NCI-H2081 treated with DMSO at 0.1 percent for 48 hours (cell line): ENCODE measurements at regions not wholly inside any gene's neighbourhood (a gene's known extent, or its start where the extent isn't known, plus 50 kb on each side); places are given as distances from the start of the nearest gene placed in this dataset.

ENCODE experiments used
- DNase-seq: peaks from one replicate; lab custom pipeline; 2025; lab: John Stamatoyannopoulos, UW

DNA sequence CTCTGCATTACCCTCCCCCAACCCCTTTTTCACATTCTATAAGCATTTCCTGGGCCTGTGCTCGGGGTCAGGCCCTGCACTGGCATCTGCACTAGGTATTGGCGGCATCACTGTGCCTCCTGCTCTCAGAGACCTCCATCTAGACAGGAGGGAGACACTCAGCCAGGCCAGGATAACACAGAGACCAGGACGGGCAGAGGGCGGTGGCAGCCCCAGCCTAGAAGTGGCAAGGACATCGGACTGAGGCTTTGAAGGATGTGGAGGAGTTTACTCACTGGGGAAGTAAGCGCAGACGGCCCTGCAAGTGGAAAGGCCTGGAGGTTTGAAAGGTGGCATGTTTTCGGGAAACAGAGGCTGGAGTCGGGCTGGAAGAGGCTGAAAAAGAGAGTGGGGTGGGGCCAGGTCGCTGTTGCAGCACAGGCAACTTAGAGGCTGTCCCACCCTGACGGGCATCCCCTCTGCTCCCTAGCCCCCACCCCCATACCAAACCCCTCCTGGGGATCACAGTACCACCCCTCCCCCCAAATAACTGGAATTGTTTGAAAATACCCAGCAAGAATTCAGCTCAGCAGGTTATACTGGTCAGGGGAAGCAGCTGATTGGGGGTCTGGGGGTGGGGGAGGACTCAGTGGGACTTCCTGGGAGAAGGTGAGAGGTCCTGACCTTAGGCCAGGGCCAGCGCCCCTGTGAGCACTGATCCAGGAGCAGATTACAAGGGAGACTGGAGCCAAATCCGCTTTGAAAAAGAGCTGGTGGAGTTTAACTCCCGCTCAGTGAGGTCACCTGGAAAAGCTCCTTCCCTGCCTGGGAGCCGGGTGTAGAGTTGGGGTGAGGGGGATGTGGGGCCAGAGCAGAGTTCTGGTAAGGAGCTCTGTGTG is 121.8 kb upstream of the WNT4 start:
- no peak for DNase-seq

DNA sequence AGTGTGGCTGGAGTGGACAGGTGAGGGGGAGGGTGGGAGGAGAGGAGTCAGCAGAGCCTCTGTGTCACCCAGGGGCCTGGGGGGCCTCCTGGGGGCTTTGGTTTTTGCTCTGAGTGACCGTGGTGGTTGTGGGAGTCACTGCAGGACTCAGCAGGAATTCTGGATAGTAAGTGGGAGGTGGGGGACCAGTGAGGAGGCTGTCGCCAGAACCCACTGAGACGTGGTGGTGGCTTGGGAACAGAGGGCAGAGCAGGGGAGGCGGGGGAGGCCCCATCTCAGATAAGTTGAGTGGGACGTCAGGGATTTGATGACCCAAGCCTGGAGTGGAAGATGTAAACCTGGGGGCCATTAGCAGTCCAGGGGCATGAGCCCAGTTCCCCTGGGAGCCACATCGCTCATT is 123.2 kb upstream of the WNT4 start:
- DNase-seq = no peak

DNA sequence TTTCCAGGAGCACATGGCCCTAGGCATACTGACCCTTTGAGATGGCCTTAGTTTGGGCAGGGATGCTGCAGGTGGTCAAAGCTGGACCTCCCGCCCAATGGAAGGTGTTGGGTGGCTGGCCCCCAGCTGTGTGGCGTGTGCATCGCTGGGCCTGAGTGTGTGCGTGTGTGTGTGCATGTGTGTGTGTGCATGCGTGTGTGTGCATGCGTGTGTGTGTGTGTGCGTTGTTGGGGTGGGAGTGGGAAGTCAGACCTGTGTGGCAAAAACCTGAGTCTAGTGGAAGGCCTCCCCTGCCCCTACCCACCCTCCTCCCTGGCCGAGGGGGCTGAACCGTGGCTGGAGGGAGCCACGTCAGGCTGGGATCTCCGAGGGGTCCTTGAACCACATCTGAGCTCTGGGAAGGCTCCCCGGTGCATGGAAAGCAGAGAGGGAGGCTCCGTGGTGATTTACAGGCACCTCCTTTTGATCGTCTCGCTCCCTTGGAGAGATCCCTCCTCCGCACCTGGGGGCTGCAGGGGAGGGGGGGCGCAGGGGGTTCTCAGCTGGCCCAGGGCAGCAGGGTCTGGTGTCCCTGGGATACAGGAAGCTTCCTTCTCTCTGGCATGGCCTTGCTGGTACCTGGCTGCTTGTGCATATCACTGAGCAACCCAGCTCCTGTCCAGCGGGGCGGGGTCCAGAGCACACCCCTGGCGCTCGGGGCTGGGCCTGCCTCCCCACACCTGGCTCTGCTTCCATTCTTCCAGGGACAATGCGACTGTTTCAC is 124.7 kb upstream of the WNT4 start:
- no peak for DNase-seq

DNA sequence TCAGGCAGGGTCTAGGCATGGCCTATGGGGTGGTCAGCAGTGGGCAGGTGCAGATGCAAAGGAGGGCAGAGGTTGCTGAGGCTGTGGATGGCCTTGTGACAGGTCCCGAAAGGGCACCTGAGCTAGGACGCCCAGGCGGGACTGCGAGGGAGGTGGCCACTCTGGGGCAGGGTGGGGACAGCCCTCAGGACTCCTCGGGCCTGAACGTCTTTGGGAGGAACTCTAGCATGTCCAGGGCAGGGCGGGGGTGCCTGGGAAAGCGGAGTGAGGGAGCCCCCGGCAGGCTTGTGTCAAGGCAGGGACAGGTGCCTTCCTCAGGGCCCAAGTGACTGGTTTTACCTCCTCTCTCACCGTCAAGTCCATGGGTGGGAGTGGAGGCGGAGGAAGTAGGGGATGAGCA is 125.4 kb upstream of the WNT4 start:
- DNase-seq = no peak

DNA sequence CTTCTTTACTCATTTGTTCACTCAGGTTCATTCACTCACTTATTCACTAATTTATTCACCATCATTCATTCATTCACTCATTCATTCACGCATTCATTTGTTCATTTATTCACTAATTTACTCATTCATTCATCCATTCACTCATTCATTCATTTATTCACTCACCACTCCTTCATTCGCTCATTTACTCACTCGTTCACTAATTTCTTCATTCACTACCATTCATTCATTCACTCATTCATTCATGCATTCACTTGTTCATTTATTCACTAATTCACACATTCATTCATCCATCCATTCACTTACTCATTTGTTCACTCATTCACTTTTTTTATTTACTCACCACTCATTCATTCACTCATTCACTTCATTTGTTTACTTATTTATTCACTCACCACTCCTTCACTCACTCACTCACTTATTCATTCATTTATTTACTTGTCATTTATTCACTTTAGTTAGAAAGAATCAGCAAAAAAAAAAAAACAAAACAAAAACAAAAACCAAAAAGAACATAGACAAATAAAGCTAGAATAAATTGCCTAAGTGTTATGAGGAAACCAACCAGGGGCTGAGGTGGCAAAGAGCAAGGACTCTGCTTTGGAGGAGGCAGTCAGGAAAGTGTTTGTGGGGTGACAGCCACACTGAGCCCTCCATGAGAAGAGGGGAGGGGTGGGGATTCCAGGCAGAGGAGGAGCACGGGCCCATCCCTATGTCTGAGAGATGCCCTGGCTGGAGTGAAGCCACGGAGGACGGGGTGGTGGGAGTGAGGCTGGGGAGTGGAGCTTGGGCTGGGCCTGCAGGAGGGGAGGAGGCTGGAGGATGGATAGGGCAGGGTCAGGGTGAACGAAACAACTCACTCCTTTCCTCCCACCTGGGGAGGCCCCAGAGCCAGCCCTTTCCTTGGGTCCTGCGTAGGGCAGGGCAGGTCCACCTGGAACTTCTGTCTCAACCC is 129.2 kb upstream of the WNT4 start:
- no peak for DNase-seq

DNA sequence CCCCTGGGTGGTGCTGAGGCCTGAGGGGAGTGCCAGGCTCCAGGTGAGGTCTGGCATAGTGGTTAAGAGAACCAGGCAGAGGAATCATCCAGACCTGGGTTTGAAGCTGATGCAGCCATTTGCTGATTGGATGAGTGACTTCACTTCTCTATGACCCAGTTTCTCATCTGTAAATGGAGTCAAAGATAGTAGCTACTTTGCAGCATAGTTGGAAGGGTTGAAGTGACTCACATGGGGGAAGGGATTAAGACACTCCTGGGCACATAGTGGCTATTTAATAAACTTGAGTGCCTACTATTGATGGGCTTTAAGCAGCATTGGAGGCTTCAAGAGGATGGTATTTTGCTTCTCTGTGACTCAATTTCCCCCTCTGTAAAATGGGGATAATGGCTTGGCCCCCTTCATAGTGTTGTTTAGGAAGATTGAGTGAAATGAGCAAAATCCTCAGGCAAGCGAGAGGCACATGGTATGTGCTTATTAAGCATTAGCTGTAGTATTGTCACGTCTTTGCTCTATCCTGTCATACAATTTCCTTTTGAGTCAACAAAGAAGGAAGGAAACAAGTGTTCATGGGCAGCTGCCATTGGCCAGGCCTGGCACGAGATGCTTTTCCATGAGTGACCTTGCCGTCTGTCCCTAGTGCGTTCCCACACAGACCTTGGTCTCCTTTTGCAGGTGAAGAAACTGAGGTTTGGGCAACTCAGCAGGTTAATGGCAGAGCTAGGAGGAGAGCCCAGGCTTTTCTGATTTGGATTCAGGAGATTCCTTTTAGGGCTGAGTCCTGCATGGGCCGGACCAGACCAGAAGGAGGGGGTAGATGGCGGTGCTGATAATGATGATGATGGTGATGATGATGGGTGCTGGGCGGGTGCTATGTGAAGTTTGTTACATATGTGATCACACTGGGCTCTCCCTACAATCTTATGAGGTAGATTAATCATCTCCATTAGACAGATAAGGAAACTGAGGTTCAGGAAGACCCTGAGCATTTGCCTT is 131.1 kb upstream of the WNT4 start:
- no peak for DNase-seq

DNA sequence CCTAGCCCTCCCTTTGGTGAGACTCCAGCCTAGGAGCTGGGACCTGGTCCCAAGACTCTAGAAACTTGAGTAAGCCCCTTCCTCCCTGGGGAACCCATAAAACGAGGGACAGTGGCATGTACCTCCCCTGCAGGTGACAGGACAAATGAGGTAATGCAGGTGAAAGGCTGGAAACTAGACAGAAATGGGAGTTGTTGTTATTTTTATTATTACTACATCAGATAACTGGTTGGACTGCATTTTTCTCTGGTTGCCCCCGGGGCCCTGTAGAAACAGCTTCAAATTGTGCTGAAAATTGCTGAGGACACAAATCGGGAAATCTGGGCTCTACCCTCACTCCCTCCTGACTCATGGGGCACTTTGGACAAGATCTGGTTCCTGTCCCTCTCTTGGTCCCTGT is 132.3 kb upstream of the WNT4 start:
- DNase-seq = no peak

DNA sequence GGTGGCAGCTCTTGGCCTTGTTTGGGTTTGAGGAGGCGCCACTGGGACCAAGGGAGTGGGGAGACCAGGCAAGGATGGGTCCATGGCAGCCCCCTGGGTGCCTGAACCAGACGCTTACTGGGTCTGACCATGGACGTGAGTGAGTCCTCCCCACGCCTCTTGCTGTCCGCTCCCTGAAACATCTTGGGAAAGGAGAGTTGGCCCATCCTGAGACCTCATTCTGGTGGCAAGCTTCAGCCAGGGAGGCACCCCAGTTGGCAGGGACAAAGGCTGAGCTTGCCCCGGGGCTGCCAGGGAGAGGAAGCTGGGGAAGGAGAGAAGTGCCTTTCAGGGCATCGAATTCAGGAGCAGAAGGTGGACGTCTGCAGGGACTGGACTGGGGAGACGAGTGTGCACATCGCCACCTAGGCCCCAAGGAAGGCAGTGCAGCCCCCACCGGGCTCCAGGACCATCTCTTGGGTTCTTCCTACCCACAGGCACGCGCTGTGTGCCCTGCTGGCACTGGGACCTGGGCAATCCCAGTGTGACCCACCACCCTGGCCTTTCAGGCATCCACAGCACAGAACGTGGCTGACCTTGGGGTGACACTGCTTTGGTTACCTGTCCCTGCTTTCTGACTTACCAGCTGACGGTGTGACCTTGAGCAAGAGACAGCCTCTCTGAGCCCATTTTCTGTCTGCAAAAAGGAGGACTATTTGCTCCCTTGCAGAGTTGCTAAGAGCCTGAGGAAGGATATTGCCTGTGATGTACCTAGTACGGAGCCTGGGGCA is 132.9 kb upstream of the WNT4 start:
- DNase-seq = no peak

DNA sequence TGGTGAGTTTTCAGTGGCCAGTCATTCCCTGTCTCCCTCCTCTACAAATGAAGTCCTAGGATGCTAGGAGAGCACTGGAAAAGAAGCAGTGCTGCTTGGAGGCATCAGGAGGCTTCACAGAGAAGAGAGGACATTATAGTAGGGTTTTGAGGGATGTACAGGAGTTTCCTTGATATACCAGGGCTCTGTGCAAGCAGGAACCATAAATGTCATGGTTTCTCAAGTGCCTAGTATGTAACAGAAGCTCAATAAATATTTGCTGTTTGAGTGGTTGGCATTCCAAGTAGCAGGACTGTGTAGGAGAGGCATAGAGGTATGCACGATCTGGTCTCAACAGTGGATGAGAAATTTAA is 133.5 kb upstream of the WNT4 start:
- no peak for DNase-seq

DNA sequence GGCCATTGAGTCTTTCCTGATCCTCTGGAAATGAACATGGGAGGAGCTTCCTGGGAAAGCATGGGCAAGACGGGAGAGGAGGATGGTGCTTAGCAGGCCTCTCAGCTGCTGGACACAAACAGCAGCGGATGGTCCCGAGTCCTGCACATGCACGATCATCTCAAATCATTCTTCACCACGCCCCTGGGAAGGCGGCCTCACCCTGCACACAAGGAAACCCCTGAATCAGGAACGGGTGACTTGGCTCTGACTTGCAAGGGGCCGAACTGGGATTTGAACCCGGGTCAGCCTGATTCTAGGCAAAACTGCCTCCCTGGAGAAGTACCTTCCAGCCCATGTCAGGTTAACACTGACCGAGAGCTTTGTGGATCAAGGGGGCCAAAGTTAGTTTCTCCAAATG is 134.8 kb upstream of the WNT4 start:
- DNase-seq = no peak

DNA sequence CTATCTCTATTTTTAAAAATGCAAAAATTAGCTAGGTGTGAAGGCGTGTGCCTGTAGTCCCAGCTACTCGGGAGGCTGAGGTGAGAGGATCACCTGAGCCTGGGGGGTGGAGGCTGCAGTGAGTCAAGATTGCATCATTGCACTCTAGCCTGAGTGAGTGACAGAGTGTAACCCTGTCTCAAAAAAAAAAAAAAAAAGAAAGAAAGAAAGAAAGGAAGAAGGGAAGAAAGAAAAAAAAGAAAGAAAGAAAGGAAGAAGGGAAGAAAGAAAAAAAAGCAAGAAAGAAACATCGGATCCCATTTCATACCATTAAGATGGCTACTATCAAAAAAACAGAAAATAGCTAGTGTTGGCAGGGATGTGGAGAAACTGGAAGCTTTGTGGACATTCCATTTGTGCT is 136.8 kb upstream of the WNT4 start:
- DNase-seq = no peak

DNA sequence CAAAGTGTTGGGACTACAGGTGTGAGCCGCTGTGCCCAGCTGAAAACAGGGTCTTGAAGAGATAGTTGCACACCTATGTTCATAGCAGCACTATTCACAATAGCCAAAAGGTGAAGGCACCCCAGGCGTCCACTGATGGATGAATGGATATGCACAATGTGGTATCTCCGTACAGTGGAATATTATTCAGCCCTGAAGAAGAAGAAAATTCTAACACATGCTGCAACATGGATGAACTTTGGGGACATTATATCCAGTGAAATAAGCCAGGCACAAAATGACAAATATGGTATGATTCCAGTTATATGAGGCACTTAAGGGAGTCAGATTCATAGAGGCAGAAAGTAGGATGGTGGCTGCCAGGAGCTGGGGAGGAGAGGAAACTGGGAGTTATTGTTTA is 137.6 kb upstream of the WNT4 start:
- DNase-seq = no peak

DNA sequence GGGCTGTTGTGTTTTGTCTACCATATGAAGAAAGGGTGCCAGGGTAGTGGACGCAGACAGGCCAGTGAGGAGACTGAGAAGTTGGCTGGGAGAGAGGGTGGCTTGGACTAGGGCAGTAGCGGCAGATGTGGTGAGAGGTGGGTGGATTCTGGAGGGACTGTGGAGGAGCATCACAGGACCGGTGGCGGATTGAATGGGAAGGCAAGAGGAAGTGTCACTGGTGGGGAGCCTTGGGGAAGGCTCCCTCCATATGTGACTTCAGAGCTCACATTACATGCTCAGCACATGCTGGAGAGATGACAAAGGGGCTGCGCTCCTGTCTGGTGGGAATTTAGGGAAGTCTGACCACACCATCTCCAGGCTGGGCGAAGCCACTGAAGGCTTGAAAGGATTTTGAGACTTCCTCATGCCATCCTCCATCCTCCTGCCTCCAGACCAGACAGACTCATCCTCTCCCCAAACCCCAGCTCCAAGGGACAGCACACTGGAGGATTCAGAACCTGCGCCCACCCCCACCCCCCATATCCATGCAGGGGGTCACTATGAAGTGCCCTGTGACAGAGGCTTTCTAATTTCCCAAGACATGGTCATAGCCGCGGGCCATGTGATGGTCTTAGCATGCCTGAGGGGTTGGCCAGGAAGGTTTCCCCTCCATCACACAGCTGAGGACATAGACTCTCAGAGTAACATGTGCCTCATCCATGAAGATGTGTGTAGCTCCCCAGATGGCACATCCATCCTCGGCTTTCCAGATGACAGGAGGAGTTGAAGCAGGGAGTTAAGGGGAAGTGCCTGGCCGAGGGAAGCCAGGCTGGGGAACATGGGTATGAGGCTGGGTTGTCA is 138.8 kb upstream of the WNT4 start:
- DNase-seq = no peak

DNA sequence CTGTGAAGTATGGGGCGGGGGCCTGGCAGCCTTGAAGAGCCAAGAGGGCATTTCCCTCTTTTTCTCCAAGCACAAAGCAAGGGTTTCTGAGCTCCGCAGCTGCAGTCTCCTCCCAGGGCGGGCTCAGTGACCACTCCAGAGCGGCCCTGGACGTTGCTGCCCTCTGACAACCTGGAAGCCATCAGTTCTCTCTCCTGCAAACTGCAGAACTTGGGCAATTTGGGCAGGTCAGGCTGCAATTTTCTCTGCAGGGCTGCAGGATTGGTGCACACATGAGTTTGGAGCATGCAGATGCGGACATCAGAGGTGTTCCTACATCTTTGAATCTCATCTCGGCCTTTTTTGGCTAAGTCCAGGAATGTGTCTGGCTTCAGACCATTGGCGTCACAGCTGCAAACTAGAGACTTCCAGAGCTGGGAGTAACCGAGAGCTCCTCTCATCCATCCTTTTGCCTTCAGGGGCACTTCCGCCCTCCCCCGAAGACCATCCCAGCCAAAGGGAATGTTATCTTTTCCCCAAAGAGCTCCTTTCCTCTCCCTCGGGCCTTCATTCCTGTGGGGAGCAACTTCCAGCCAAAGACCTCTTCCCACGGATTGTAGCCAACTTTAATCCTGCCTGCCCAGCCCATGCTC is 139.6 kb upstream of the WNT4 start:
- DNase-seq = no peak

DNA sequence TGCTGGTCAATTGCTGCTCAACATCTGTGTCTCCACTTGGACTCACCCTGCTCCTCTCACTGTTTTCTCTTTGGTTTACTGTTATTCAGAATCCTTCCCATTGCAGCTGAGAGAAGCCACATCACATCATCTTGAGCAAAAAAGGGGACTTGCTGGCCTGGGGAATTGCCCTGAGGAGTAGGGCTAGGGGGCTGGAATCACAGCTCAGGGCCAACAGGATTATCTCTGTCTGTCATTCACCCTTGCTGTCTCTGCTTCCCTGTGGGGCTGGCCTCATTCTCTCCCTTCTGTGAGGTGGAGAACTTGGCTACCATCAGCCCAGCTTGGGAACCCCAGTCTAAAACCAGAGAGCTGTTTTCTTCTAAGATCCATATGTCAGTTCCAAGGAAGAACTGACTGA is 140.7 kb upstream of the WNT4 start:
- DNase-seq = no peak

DNA sequence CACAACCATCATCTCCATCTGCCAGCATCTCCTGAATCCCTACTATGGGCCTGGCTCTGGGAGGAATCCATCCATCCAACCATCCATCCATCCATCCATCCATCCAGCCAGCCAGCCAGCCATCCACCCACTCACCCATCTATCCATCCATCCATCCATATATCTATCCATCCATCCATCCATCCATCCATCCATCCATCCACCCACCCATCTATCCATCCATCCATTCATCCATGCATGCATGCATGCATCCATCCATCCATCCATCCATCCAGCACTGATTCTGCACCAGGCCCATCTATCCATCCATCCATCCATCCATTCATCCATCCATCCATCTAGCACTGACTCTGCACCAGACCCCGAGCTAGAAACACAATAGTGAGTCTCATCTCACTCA is 141.3 kb upstream of the WNT4 start:
- DNase-seq = no peak

DNA sequence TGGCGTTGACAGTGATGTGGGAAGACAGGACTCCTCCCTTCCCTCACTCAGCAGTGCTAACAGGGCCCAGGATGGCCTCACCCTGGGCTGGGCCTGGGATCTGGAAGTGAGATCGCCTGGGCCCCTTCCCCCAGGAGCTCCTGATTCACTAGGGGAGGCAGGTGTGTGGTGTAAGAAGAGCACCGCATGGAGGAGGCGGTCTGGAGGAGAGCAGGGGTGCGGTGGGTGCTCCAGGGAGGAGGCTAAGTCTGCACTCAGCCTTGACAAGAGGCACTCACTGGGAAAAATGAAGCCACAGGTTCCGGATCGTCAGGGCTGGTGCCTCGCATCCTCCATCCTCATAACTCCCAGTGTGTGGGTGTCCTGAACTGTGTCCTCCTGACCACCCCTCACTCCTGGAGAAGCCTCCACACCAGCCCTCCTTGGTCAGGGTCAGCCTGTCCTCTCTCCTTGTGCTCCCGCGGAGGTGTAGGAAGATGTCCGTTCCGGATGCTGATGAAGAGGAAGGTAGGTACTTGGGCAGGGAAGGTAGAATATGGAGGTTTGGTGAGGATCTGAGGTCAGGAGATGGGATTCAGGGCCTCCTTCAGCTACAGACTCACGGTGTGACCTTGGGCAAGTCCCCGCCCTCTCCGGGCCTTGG is 142.1 kb upstream of the WNT4 start:
- DNase-seq = no peak

DNA sequence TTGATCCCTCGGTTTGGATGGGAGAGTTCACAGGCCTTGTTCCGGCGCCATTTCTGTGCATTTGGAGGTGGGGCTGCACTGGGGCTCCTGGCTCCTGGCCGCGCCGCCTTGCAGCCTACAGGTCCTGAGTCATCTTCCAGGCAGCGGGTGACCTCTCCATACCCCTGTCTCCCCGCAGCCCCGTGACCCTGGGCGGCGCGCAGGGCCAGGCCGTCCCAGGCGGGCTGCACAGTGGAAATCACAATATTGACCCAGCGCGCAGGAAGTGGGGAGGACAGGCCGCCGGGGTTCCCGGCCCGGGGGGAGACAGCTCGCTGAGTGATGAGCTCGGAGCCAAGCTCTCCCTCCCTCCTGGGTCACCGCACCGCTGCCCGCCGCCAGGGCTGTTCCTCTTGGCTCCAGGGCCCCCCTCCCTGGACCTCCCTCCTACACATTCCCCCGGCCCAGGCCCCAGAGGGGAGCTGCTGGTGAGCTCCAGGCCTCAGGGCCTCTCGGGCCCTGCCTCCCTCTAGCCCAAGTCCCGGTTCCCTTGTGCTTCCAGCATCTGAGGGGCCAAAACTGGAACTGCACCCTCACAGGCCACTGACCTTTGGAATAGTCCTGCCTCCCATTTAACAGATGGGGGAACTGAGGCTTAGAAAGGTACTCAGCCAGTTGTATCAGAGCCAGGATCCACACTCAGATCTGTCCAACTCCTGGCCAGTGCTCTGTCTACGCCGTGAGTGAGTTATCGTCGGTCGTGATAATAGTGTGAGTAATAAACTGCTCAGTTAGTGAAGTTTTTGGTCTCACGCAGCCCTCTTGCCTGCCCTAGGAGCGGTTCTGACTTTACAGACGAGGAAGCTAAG is 142.9 kb upstream of the WNT4 start:
- no peak for DNase-seq
